Esophagus squamous epithelium (tissue), 5 donors: ENCODE measurements at regions not wholly inside any gene's neighbourhood (a gene's known extent, or its start where the extent isn't known, plus 50 kb on each side); places are given as distances from the start of the nearest gene placed in this dataset.
A peak's percentile ranks its signal among the peaks of the same experiment; 100 is the strongest.

Experiments used
- DNase-seq: peaks from one replicate; lab custom pipeline; 2025; lab: John Stamatoyannopoulos, UW
- H3K27ac ChIP-seq, 4 donors: fragments of 200-600 bp; sonication (generic); one replicate each; pipeline ENCODE4 v1.5.1; 2016 to 2019; ENCODE audit warnings: mild to moderate bottlenecking in 1 of 4
- H3K27me3 ChIP-seq, 4 donors: fragments of 200-600 bp; sonication (generic); 1 replicate in 3 of 4; 2 replicates in 1 of 4; pipeline versions ENCODE4 v1.5.1 to v1.6.0; 2017 to 2021; ENCODE audit warnings: antibody characterized with exemption in 1 of 4
- H3K36me3 ChIP-seq, 3 donors: fragments of 200-600 bp; sonication (generic); one replicate each; pipeline ENCODE4 v1.5.1; 2016 to 2019
- H3K4me1 ChIP-seq, 3 donors: fragments of 200-600 bp; sonication (generic); one replicate each; pipeline ENCODE4 v1.5.1; 2017 to 2019
- H3K4me3 ChIP-seq, 4 donors: fragments of 200-600 bp; sonication (generic); 1 replicate in 3 of 4; 2 replicates in 1 of 4; pipeline ENCODE4 v1.5.1; 2016 to 2019; ENCODE audit warnings: mild to moderate bottlenecking in 2 of 4, moderate library complexity in 1 of 4
- H3K9me3 ChIP-seq, 3 donors: fragments of 200-600 bp; sonication (generic); one replicate each; pipeline ENCODE4 v1.5.1; 2016 to 2019
- CTCF ChIP-seq, 6 experiments: fragments of 450-650 bp in 4 of 6; fragments of 200-600 bp in 2 of 6; sonication (generic) in 2 of 6; IDR thresholded peaks; one replicate each; pipeline ENCODE4 v1.5.1; 2016 to 2019; ENCODE audit warnings: antibody characterized with exemption in 6 of 6, mild to moderate bottlenecking in 4 of 6, moderate library complexity in 4 of 6
- POLR2A ChIP-seq, 4 donors: fragments of 450-650 bp; IDR thresholded peaks; one replicate each; pipeline ENCODE4 v1.6.1; 2017; ENCODE audit warnings: antibody characterized with exemption in 4 of 4, mild to moderate bottlenecking in 4 of 4, moderate library complexity in 3 of 4
- WGBS, 2 donors: methylation state at CpG; one replicate each; pipeline ENCODE4 v1.1.5; 2018; 5-methylcytosine and 5-hydroxymethylcytosine counted together
- intact Hi-C: fragments of 100-400 bp; cut with DNase I; formaldehyde crosslinking; loops from one replicate; pipeline ENCODE4 v1.15.0; 2022
- donor health status: DM: yes; HTN: yes; CAD: no.

- no peaks in the 10 kb centered on the region for H3K9me3 ChIP-seq
- intact Hi-C loops, result no loop called here
- WGBS, 2 donors, result 60 to 78% methylated on average over 4 of the region's 4 CpGs
- peak overlapping the region in 1 of 4 donors; percentile 22 for H3K27ac ChIP-seq
- H3K4me1 ChIP-seq, result peaks cover 0 to 9% (median 0%) of the 10 kb centered on the region in 3 donors
- H3K27me3 ChIP-seq, result no peaks in the 10 kb centered on the region
- no peaks in the 10 kb centered on the region for H3K36me3 ChIP-seq
- no peak for TF ChIP-seq CTCF (IDR thresholded peaks at IDR 0.05)
- no peak for TF ChIP-seq POLR2A (IDR thresholded peaks at IDR 0.05)
- no peak for DNase-seq
- H3K4me3 ChIP-seq, result no peak overlapping the region
Measured at GRCh38 chr2:53484531-53484930, 283.1 kb upstream of the CHAC2 start.

- H3K27me3 ChIP-seq, result no peaks in the 10 kb centered on the region
- H3K27ac ChIP-seq, result peak overlapping the region in 2 of 4 donors; percentile 38 to 57
- H3K4me3 ChIP-seq, result no peak overlapping the region
- H3K9me3 ChIP-seq, result no peaks in the 10 kb centered on the region
- H3K4me1 ChIP-seq, result no peaks in the 10 kb centered on the region
- WGBS, 2 donors, result 8 to 23% methylated on average over 1 of the region's 1 CpG
- no peak for DNase-seq
- TF ChIP-seq POLR2A (IDR thresholded peaks at IDR 0.05) (no peak), CTCF (IDR thresholded peaks at IDR 0.05) (no peak)
- intact Hi-C loops, result no loop called here
- no peaks in the 10 kb centered on the region for H3K36me3 ChIP-seq
Measured at GRCh38 chr2:53477517-53477916, 290.1 kb upstream of the CHAC2 start.

- 79 to 80% methylated on average over 6 of the region's 6 CpGs for WGBS, 2 donors
- no peaks in the 10 kb centered on the region for H3K9me3 ChIP-seq
- H3K36me3 ChIP-seq, result no peaks in the 10 kb centered on the region
- DNase-seq, result no peak
- intact Hi-C loops, result no loop called here
- TF ChIP-seq POLR2A (IDR thresholded peaks at IDR 0.05) (no peak), CTCF (IDR thresholded peaks at IDR 0.05) (no peak)
- no peaks in the 10 kb centered on the region for H3K4me1 ChIP-seq
- peak overlapping the region in 2 of 4 donors; percentile 38 to 57 for H3K27ac ChIP-seq
- H3K4me3 ChIP-seq, result no peak overlapping the region
- no peaks in the 10 kb centered on the region for H3K27me3 ChIP-seq
Measured at GRCh38 chr2:53476834-53477233, 290.8 kb upstream of the CHAC2 start.

- H3K36me3 ChIP-seq, result no peaks in the 10 kb centered on the region
- H3K4me3 ChIP-seq, result no peak overlapping the region
- intact Hi-C loops, result no loop called here
- DNase-seq, result no peak
- peak overlapping the region in 1 of 4 donors; percentile 57 for H3K27ac ChIP-seq
- H3K27me3 ChIP-seq, result no peaks in the 10 kb centered on the region
- H3K4me1 ChIP-seq, result no peaks in the 10 kb centered on the region
- no peaks in the 10 kb centered on the region for H3K9me3 ChIP-seq
- TF ChIP-seq POLR2A (IDR thresholded peaks at IDR 0.05) (no peak), CTCF (IDR thresholded peaks at IDR 0.05) (no peak)
- WGBS, 2 donors, result 62 to 72% methylated on average over 2 of the region's 2 CpGs
Measured at GRCh38 chr2:53475766-53476165, 291.8 kb upstream of the CHAC2 start.

- intact Hi-C loops, result no loop called here
- Histone ChIP-seq H3K27me3 (no peaks in the 10 kb centered on the region), H3K36me3 (no peaks in the 10 kb centered on the region), H3K9me3 (no peaks in the 10 kb centered on the region), H3K4me1 (no peaks in the 10 kb centered on the region), H3K4me3 (no peak overlapping the region), H3K27ac (no peak overlapping the region)
- DNase-seq, result no peak
- WGBS, 2 donors, result 79 to 89% methylated on average over 2 of the region's 2 CpGs
- TF ChIP-seq CTCF (IDR thresholded peaks at IDR 0.05), result no peak
- TF ChIP-seq POLR2A (IDR thresholded peaks at IDR 0.05), result no peak
Measured at GRCh38 chr2:53475321-53475720, 292.3 kb upstream of the CHAC2 start.
